ENCODE measurements at regions not wholly inside any gene's neighbourhood (a gene's known extent, or its start where the extent isn't known, plus 50 kb on each side); places are given as distances from the start of the nearest gene placed in this dataset.
"Not testable (repeated sequence)": the region's sequence is repeated elsewhere in the genome, so short reads cannot be mapped to it uniquely, and the experiment has no call there.

GRCh38 chr9:65386191-65386590 lies 101.2 kb upstream of the FOXD4L5 start:
- CTCF ChIA-PET; H3K27me3 ChIP-seq (ENCODE audit: control insufficient read depth, insufficient read depth, low read length); DNase-seq (ENCODE audit: low read depth, low spot score); H3K27ac ChIP-seq (ENCODE audit: low read depth, low read length); H3K4me3 ChIP-seq (ENCODE audit: low read depth, low read length); POLR2A ChIA-PET: not testable (repeated sequence)
- peaks cover 71% of the 10 kb centered on the region for H3K9me3 ChIP-seq (ENCODE audit: control insufficient read depth, insufficient read depth, low read length)

DNA sequence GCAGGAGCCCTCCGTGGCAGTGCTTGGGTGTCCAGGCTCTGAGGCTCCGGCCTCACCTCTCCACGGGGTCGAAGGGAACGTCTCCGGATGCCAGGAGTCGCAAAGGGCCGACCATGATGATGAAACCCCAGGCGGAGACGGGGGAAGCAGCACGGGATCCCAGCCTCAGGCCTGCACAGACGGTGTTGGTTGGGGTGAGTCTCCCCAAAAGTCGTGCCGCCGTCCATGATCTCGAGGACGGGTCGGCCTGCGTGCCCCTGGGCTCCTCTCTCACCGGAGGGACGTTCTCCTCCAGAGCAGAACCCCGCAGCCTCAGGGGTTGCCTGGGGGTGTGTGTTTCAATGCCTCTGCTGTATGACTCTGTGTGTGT lies 100.6 kb upstream of the FOXD4L5 start:
- not testable (repeated sequence) for H3K4me3 ChIP-seq (ENCODE audit: low read depth, low read length)

DNA sequence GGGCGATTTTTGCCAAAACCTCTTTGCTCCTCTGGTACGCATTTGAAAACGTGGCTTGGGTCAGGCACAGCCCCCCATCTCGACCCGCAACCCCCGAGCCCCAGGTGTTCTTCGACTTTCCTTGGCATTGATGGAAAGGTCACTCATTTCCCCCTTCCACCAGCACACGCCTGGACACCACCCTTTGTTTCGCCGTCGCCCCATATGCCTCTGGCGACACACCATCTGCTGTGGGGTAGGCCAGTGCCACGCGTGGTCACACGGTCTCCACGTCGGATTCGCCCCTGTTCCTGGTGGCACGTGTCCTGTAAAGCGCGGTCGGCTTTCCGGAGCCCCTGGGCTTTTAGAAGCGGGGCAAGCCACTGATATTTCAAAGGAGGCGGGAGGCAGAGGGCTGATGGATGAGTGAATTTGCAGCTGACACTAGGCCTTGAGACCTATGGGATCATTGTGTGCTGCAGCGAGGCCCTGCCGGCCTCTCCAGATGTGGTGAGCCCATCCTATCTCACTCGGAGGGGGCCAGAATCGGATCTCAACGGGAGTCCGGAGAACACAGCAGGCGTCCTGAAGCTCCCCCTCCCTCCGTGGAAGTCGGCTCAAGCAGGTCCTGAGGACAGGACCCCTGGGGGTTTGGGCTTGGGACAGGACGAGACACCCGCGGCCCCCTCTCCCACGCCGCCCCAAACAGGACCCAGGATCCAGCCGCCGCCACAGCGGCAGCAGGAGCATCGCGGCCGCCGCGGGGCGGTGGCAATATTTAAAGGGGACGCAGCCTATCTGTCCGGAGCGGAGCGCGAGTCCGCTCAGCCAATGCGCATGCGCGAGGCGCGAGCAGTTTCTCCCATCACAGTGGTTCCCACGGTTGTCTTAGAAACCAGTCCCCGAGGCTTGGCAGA lies 100.0 kb upstream of the FOXD4L5 start:
- CTCF ChIA-PET; H3K27me3 ChIP-seq (ENCODE audit: control insufficient read depth, insufficient read depth, low read length); H3K27ac ChIP-seq (ENCODE audit: low read depth, low read length); DNase-seq (ENCODE audit: low read depth, low spot score); POLR2A ChIA-PET; H3K4me3 ChIP-seq (ENCODE audit: low read depth, low read length): not testable (repeated sequence)
- H3K9me3 ChIP-seq (ENCODE audit: control insufficient read depth, insufficient read depth, low read length) = peaks cover 60% of the 10 kb centered on the region

More for the DNA sequence above, 100.6 kb upstream of the FOXD4L5 start:
- H3K9me3 ChIP-seq (ENCODE audit: control insufficient read depth, insufficient read depth, low read length) = peaks cover 66% of the 10 kb centered on the region
- POLR2A ChIA-PET; DNase-seq (ENCODE audit: low read depth, low spot score); H3K27me3 ChIP-seq (ENCODE audit: control insufficient read depth, insufficient read depth, low read length); H3K27ac ChIP-seq (ENCODE audit: low read depth, low read length); CTCF ChIA-PET: not testable (repeated sequence)

DNA sequence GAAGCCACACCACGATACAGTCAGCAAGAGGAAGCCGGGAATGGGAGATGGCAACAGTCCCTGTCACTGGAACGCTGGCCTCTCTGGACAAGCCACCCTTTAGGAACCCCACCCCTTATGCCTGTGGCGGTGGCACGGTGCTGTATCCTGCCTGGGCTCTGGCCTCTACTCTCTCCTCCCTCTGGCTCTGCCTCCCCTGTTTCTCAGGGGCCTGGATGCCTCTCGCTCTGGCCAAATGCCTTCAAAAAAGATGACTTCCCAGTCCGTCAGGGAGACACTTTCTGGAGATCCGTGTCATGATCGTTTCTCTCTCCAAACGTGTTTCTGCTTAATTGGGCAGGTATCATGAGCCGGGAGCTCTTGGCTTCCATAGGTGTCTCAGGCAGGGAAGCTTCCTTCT lies 99.1 kb upstream of the FOXD4L5 start:
- H3K27me3 ChIP-seq (ENCODE audit: control insufficient read depth, insufficient read depth, low read length); DNase-seq (ENCODE audit: low read depth, low spot score); CTCF ChIA-PET; H3K27ac ChIP-seq (ENCODE audit: low read depth, low read length); H3K4me3 ChIP-seq (ENCODE audit: low read depth, low read length); POLR2A ChIA-PET: not testable (repeated sequence)
- H3K9me3 ChIP-seq (ENCODE audit: control insufficient read depth, insufficient read depth, low read length) = peaks cover 52% of the 10 kb centered on the region

DNA sequence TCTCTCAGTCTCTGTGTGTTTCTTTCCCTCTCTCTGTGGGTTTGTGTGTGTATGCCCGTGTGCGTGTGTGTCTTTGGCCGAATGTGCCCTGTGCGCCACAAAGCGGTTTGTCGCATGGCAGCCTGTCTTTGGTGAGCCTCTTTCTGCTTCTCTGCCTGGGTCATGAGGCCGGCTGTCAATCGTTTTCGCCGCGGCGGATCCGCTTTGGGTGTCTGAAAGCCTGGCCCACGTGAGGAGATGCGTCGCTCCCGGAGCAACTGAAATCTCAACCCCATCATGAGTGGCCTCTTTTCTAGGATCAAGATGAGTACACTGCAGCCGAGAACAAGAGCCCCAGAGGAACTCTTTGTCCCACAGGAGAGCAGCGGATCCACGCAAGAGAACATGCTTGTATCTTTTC lies 98.6 kb upstream of the FOXD4L5 start:
- H3K27me3 ChIP-seq (ENCODE audit: control insufficient read depth, insufficient read depth, low read length); CTCF ChIA-PET: not testable (repeated sequence)

GRCh38 chr9:65382701-65383318 lies 97.8 kb upstream of the FOXD4L5 start:
- peaks cover 44% of the 10 kb centered on the region for H3K9me3 ChIP-seq (ENCODE audit: control insufficient read depth, insufficient read depth, low read length)
- H3K27ac ChIP-seq (ENCODE audit: low read depth, low read length); H3K4me3 ChIP-seq (ENCODE audit: low read depth, low read length); POLR2A ChIA-PET; CTCF ChIA-PET; DNase-seq (ENCODE audit: low read depth, low spot score); H3K27me3 ChIP-seq (ENCODE audit: control insufficient read depth, insufficient read depth, low read length): not testable (repeated sequence)

More for the DNA sequence above, 98.6 kb upstream of the FOXD4L5 start:
- H3K27ac ChIP-seq (ENCODE audit: low read depth, low read length); POLR2A ChIA-PET; DNase-seq (ENCODE audit: low read depth, low spot score); H3K4me3 ChIP-seq (ENCODE audit: low read depth, low read length): not testable (repeated sequence)
- peaks cover 48% of the 10 kb centered on the region for H3K9me3 ChIP-seq (ENCODE audit: control insufficient read depth, insufficient read depth, low read length)

Data from AG04450 (cell line).